Caco-2 (cell line): ENCODE measurements at regions not wholly inside any gene's neighbourhood (a gene's known extent, or its start where the extent isn't known, plus 50 kb on each side); places are given as distances from the start of the nearest gene placed in this dataset.

Source experiments
- BruUV-seq: library from RNA; stranded (reverse); fragments of 400-500 nt; replicated peaks from 2 replicates; lab custom pipeline; 2021; lab: Mats Ljungman, UMichigan
- CTCF ChIA-PET: fragments of 300-600 bp; sonication (Branson Sonifier 250); formaldehyde crosslinking; loops from one replicate; lab custom pipeline; 2022; ENCODE audit warnings: antibody characterized with exemption; lab: Charles Lee
- POLR2A ChIA-PET: fragments of 300-600 bp; sonication (Branson Sonifier 250); formaldehyde crosslinking; loops from one replicate; lab custom pipeline; 2022; ENCODE audit warnings: antibody characterized with exemption; lab: Charles Lee
- DNase-seq, 2 experiments: peaks; one replicate each; pipeline versions ENCODE4 v3.0.0 to v3.0.0-alpha.2; 2020 to 2022
- H3K27me3 ChIP-seq: replicated peaks from 2 replicates; pipeline ENCODE4 v1.6.0; 2011; ENCODE audit warnings: low read length; ENCODE audit not compliant: control insufficient read depth, insufficient read depth
- H3K36me3 ChIP-seq: 2 replicates; pipeline ENCODE4 v1.5.1; 2011; ENCODE audit warnings: low read length; ENCODE audit not compliant: control insufficient read depth, insufficient read depth
- H3K4me1 ChIP-seq: fragments of 250-450 bp; sonication (Bioruptor Pico); 2 replicates; pipeline ENCODE4 v1.5.1; 2020; ENCODE audit warnings: mild to moderate bottlenecking
- H3K4me3 ChIP-seq: 2 replicates; pipeline ENCODE4 v1.5.1; 2011; ENCODE audit warnings: low read depth, mild to moderate bottlenecking, control low read depth, low read length
- H3K9me3 ChIP-seq: fragments of 250-450 bp; sonication (Bioruptor Pico); 2 replicates; pipeline ENCODE4 v1.5.1; 2020; ENCODE audit warnings: mild to moderate bottlenecking, moderate library complexity
- H3K27ac Mint-ChIP-seq: one replicate; pipeline ENCODE4 v1.8.0; 2022; ENCODE audit warnings: mixed read lengths; ENCODE audit not compliant: unreplicated experiment
- H3K27me3 Mint-ChIP-seq: one replicate; pipeline ENCODE4 v1.8.0; 2022; ENCODE audit warnings: mixed read lengths; ENCODE audit not compliant: insufficient read depth, unreplicated experiment
- H3K36me3 Mint-ChIP-seq: one replicate; pipeline ENCODE4 v1.8.0; 2022; ENCODE audit warnings: mild to moderate bottlenecking, mixed read lengths; ENCODE audit not compliant: insufficient read depth, unreplicated experiment
- H3K4me1 Mint-ChIP-seq: one replicate; pipeline ENCODE4 v1.8.0; 2022; ENCODE audit warnings: low read depth, mixed read lengths; ENCODE audit not compliant: unreplicated experiment
- H3K4me3 Mint-ChIP-seq: one replicate; pipeline ENCODE4 v1.8.0; 2022; ENCODE audit warnings: mild to moderate bottlenecking, moderate library complexity, mixed read lengths; ENCODE audit not compliant: unreplicated experiment
- H3K9me3 Mint-ChIP-seq: one replicate; pipeline ENCODE4 v1.8.0; 2022; ENCODE audit warnings: mixed read lengths; ENCODE audit not compliant: unreplicated experiment
- intact Hi-C: fragments of 100-400 bp; cut with micrococcal nuclease; formaldehyde crosslinking; loops from one replicate; pipeline ENCODE4 v1.10.0; 2022; ENCODE audit not compliant: unreplicated experiment
- TF ChIP-seq, protein P1 (sequence below), 2 experiments: fragments of 200-600 bp in 1 of 2; IDR thresholded peaks; 1 replicate in 1 of 2; 2 replicates in 1 of 2; pipeline versions ENCODE4 v1.5.1 to v1.8.0; 2011 to 2022; ENCODE audit warnings: antibody characterized with exemption in 1 of 2, control low read depth in 1 of 2, inconsistent platforms in 1 of 2, low read depth in 1 of 2, low read length in 1 of 2, mild to moderate bottlenecking in 1 of 2, moderate library complexity in 1 of 2; ENCODE audit not compliant: insufficient read depth in 1 of 2, severe bottlenecking in 1 of 2, unreplicated experiment in 1 of 2

DNA sequence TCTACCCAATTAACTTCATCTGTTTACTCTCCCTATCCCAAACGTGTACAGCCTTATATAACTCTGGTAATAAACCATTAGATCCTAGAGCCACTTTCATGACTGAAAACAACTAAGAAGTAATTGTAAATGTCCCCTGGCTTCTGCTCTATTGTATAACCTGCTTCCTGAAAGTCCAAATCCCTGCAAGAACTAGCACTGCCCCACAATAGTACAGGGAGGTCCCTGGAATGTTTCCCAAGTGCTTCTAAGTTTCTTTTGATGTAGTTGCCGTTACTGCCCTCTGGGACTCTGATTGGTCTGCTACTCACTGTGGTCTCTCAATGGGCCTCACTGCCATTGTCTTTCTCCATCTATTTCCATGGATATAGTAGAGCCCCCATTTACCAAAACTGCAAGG, 764.0 kb upstream of the GHITM start:
- Mint-ChIP-seq H3K27me3 (no peaks in the 10 kb centered on the region), H3K4me3 (no peak overlapping the region), H3K4me1 (no peaks in the 10 kb centered on the region), H3K27ac (no peak overlapping the region), H3K9me3 (no peaks in the 10 kb centered on the region), H3K36me3 (no peaks in the 10 kb centered on the region)
- H3K9me3 ChIP-seq = no peaks in the 10 kb centered on the region; the same call in 1 of the 2 replicates
- ChIA-PET CTCF (no interaction called here), POLR2A (no interaction called here)
- TF ChIP-seq, protein P1, sequence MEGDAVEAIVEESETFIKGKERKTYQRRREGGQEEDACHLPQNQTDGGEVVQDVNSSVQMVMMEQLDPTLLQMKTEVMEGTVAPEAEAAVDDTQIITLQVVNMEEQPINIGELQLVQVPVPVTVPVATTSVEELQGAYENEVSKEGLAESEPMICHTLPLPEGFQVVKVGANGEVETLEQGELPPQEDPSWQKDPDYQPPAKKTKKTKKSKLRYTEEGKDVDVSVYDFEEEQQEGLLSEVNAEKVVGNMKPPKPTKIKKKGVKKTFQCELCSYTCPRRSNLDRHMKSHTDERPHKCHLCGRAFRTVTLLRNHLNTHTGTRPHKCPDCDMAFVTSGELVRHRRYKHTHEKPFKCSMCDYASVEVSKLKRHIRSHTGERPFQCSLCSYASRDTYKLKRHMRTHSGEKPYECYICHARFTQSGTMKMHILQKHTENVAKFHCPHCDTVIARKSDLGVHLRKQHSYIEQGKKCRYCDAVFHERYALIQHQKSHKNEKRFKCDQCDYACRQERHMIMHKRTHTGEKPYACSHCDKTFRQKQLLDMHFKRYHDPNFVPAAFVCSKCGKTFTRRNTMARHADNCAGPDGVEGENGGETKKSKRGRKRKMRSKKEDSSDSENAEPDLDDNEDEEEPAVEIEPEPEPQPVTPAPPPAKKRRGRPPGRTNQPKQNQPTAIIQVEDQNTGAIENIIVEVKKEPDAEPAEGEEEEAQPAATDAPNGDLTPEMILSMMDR (IDR thresholded peaks at IDR 0.05; ENCODE audit: insufficient read depth in 1 of 2, low read depth in 1 of 2, low read length in 1 of 2, severe bottlenecking in 1 of 2, unreplicated experiment in 1 of 2) = no peak
- no peak for DNase-seq
- no peaks in the 10 kb centered on the region for H3K4me1 ChIP-seq
- intact Hi-C loops = no loop called here
- H3K36me3 ChIP-seq = no peaks in the 10 kb centered on the region
- BruUV-seq = no TSS peak
- H3K4me3 ChIP-seq = no peak overlapping the region
- H3K27me3 ChIP-seq = no peaks in the 10 kb centered on the region

DNA sequence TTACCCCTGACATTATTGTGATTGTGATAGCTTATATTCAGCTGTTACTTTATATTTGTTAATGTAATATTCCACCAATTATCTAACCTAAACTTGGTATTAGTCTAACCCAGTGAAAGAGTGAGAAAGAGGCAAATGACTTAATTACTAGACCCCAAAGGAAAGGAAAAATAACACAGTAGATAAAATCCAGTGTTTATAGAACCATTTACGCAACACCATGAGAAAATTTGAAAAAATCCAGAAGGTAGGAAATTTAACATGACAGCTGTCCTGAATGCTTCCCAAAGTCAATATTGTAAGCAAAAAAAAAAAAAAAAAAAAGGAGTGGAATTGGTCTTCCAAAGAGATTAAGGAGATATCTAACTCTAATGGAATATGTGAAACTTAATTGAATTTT, 741.5 kb upstream of the GHITM start:
- Mint-ChIP-seq H3K4me3 (no peak overlapping the region), H3K9me3 (no peaks in the 10 kb centered on the region), H3K27me3 (no peaks in the 10 kb centered on the region), H3K4me1 (no peaks in the 10 kb centered on the region), H3K27ac (no peak overlapping the region), H3K36me3 (no peaks in the 10 kb centered on the region)
- Histone ChIP-seq H3K27me3 (no peaks in the 10 kb centered on the region), H3K36me3 (no peaks in the 10 kb centered on the region), H3K9me3 (no peaks in the 10 kb centered on the region), H3K4me1 (no peaks in the 10 kb centered on the region), H3K4me3 (no peak overlapping the region)
- DNase-seq = no peak
- POLR2A ChIA-PET = no interaction called here
- no TSS peak for BruUV-seq
- CTCF ChIA-PET = no interaction called here
- TF ChIP-seq, protein P1 (IDR thresholded peaks at IDR 0.05; ENCODE audit: insufficient read depth in 1 of 2, low read depth in 1 of 2, low read length in 1 of 2, severe bottlenecking in 1 of 2, unreplicated experiment in 1 of 2) = no peak
- intact Hi-C loops = no loop called here

DNA sequence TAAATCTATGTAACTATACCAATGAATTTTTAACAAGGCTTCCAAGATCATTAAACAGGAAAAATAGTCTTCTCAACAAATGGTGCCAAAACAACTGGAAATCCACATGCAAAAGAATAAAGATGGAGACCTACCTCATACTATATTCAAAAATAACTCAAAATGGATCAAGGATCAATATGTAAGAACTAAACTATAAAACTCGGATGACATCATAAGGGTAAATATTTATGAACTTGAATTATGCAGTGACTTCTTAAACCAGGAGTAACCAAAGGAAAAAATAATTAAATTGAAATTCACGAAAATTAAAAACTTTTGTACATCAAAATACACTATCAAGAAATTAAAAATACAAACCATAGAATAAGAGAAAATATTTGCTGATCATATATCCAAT, 728.7 kb upstream of the GHITM start:
- TF ChIP-seq, protein P1 (IDR thresholded peaks at IDR 0.05; ENCODE audit: insufficient read depth in 1 of 2, low read depth in 1 of 2, low read length in 1 of 2, severe bottlenecking in 1 of 2, unreplicated experiment in 1 of 2) = no peak
- H3K27me3 Mint-ChIP-seq = peaks cover 2% of the 10 kb centered on the region
- H3K4me3 Mint-ChIP-seq = no peak overlapping the region
- intact Hi-C loops = no loop called here
- H3K36me3 ChIP-seq = no peaks in the 10 kb centered on the region
- no peaks in the 10 kb centered on the region for H3K9me3 ChIP-seq
- H3K4me1 Mint-ChIP-seq = no peaks in the 10 kb centered on the region
- no peaks in the 10 kb centered on the region for H3K9me3 Mint-ChIP-seq
- H3K36me3 Mint-ChIP-seq = no peaks in the 10 kb centered on the region
- no peak overlapping the region for H3K27ac Mint-ChIP-seq
- H3K27me3 ChIP-seq = no peaks in the 10 kb centered on the region
- ChIA-PET POLR2A (no interaction called here), CTCF (no interaction called here)
- no peak for DNase-seq
- BruUV-seq = no TSS peak
- H3K4me1 ChIP-seq = no peaks in the 10 kb centered on the region
- no peak overlapping the region for H3K4me3 ChIP-seq
